Fibroblast of lung (primary cell): ENCODE measurements at regions not wholly inside any gene's neighbourhood (a gene's known extent, or its start where the extent isn't known, plus 50 kb on each side); places are given as distances from the start of the nearest gene placed in this dataset.

Experiments used
- DNase-seq, 2 donors: peaks; one replicate each; pipeline versions ENCODE4 v3.0.0 to v3.0.0-alpha.2; 2010; ENCODE audit warnings: low read depth in 2 of 2
- H2AFZ ChIP-seq: 2 replicates; pipeline ENCODE4 v1.5.1; 2012; ENCODE audit warnings: low read length, control low read depth, inconsistent platforms
- H3K27ac ChIP-seq: 2 replicates; pipeline ENCODE4 v1.5.1; 2011; ENCODE audit warnings: low read length, control low read depth; ENCODE audit not compliant: insufficient read depth
- H3K27me3 ChIP-seq: 2 replicates; pipeline ENCODE4 v1.5.1; 2011; ENCODE audit warnings: mild to moderate bottlenecking, low read length; ENCODE audit not compliant: control insufficient read depth, insufficient read depth
- H3K36me3 ChIP-seq: 2 replicates; pipeline ENCODE4 v1.5.1; 2011; ENCODE audit warnings: low read length; ENCODE audit not compliant: control insufficient read depth, insufficient read depth
- H3K4me1 ChIP-seq: 2 replicates; pipeline ENCODE4 v1.5.1; 2011; ENCODE audit warnings: low read length; ENCODE audit not compliant: control insufficient read depth, insufficient read depth; ENCODE audit errors: extremely low read depth
- H3K4me2 ChIP-seq: 2 replicates; pipeline ENCODE4 v1.5.1; 2011; ENCODE audit warnings: low read length, control low read depth; ENCODE audit not compliant: insufficient read depth; ENCODE audit errors: extremely low read depth
- H3K4me3 ChIP-seq, 4 experiments: fragments of 200-600 bp in 1 of 4; sonication (generic) in 1 of 4; replicated peaks in 1 of 4; 2 replicates each; pipeline ENCODE4 v1.5.1; 2011 to 2016; ENCODE audit warnings: low read length in 4 of 4, low read depth in 3 of 4, mild to moderate bottlenecking in 3 of 4, control low read depth in 2 of 4, inconsistent platforms in 1 of 4, mixed read lengths in 1 of 4; ENCODE audit not compliant: insufficient read depth in 1 of 4; ENCODE audit errors: control extremely low read depth in 1 of 4
- H3K79me2 ChIP-seq: 2 replicates; pipeline ENCODE4 v1.5.1; 2012; ENCODE audit warnings: mild to moderate bottlenecking, low read length, inconsistent platforms; ENCODE audit not compliant: control insufficient read depth, insufficient read depth
- H3K9ac ChIP-seq: 2 replicates; pipeline ENCODE4 v1.5.1; 2011; ENCODE audit warnings: mild to moderate bottlenecking, low read length, control low read depth; ENCODE audit not compliant: insufficient read depth
- H3K9me3 ChIP-seq: 2 replicates; pipeline ENCODE4 v1.5.1; 2012; ENCODE audit warnings: low read depth, low read length; ENCODE audit not compliant: control insufficient read depth, insufficient read depth
- H4K20me1 ChIP-seq: 2 replicates; pipeline ENCODE4 v1.5.1; 2011; ENCODE audit warnings: low read length; ENCODE audit not compliant: control insufficient read depth, insufficient read depth; ENCODE audit errors: extremely low read depth
- EZH2 ChIP-seq: IDR thresholded peaks from 2 replicates; pipeline ENCODE4 v1.5.1; 2012; ENCODE audit warnings: low read length, control low read depth, mild to moderate bottlenecking; ENCODE audit errors: missing control alignments
- TF ChIP-seq, protein P1 (sequence below), 2 donors: IDR thresholded peaks in 1 of 2; conservative IDR thresholded peaks in 1 of 2; 1 replicate in 1 of 2; 2 replicates in 1 of 2; pipeline ENCODE4 v1.5.1; 2011 to 2012; ENCODE audit warnings: low read length in 2 of 2, control low read depth in 1 of 2, inconsistent platforms in 1 of 2, low read depth in 1 of 2, mild to moderate bottlenecking in 1 of 2

DNA sequence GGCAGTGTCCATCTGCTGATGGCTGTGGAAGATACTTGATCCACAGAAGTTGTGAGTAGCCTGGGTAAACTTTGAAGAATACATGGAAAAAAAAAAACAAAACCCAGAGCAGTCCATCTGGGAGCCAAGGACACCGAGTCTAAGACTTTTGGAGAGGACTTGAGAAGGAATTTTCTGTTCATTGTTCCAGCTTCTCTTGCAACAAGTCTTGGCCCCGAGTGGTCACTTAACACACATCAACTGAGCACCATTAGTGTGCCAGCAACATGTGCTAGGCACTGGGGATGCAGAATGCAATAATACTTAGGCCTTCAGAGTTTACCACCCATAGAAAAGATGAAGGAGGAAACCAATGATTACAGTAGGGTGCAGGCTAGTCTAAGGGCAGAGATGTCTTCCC, 266.7 kb downstream of the EMP1 start:
- no peak for TF ChIP-seq EZH2
- DNase-seq: no peak
- Histone ChIP-seq H3K36me3 (no peaks in the 10 kb centered on the region), H3K79me2 (no peaks in the 10 kb centered on the region), H4K20me1 (no peaks in the 10 kb centered on the region), H3K4me2 (no peak overlapping the region), H3K4me1 (no peaks in the 10 kb centered on the region), H3K27ac (no peak overlapping the region), H3K9me3 (no peaks in the 10 kb centered on the region), H3K4me3 (no peak overlapping the region), H3K9ac (no peak overlapping the region), H2AFZ (no peak overlapping the region), H3K27me3 (no peaks in the 10 kb centered on the region)

DNA sequence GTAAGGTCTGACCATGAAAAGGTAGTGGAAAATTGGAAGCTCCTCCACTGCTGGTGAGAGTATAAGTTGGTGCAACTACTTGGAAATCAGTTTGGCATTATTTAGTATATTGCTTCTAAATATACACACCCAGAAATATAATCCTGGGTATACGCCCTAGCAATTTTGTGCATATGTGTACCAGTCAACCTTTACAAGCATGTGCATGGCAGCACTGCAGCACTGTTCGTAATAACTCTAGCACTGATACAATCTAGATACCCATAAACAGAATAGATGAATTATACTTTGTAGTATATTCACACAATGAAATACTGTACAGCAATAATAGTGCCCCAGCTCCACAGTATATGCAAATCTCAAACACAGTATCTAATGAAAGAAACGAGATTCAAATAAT, 265.9 kb downstream of the EMP1 start:
- H3K4me3 ChIP-seq: no peak overlapping the region
- TF ChIP-seq EZH2: no peak
- TF ChIP-seq, protein P1, sequence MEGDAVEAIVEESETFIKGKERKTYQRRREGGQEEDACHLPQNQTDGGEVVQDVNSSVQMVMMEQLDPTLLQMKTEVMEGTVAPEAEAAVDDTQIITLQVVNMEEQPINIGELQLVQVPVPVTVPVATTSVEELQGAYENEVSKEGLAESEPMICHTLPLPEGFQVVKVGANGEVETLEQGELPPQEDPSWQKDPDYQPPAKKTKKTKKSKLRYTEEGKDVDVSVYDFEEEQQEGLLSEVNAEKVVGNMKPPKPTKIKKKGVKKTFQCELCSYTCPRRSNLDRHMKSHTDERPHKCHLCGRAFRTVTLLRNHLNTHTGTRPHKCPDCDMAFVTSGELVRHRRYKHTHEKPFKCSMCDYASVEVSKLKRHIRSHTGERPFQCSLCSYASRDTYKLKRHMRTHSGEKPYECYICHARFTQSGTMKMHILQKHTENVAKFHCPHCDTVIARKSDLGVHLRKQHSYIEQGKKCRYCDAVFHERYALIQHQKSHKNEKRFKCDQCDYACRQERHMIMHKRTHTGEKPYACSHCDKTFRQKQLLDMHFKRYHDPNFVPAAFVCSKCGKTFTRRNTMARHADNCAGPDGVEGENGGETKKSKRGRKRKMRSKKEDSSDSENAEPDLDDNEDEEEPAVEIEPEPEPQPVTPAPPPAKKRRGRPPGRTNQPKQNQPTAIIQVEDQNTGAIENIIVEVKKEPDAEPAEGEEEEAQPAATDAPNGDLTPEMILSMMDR (conservative IDR thresholded peaks at IDR 0.05 in 1 of 2, IDR thresholded peaks at IDR 0.05 in 1 of 2; ENCODE audit: low read depth in 1 of 2, low read length in 2 of 2): no peak
- no peaks in the 10 kb centered on the region for H4K20me1 ChIP-seq
- H2AFZ ChIP-seq: no peak overlapping the region
- H3K27me3 ChIP-seq: no peaks in the 10 kb centered on the region
- H3K4me1 ChIP-seq: no peaks in the 10 kb centered on the region
- H3K27ac ChIP-seq: no peak overlapping the region
- no peaks in the 10 kb centered on the region for H3K9me3 ChIP-seq
- no peak overlapping the region for H3K4me2 ChIP-seq
- H3K36me3 ChIP-seq: no peaks in the 10 kb centered on the region
- no peaks in the 10 kb centered on the region for H3K79me2 ChIP-seq
- H3K9ac ChIP-seq: no peak overlapping the region
- DNase-seq: no peak

DNA sequence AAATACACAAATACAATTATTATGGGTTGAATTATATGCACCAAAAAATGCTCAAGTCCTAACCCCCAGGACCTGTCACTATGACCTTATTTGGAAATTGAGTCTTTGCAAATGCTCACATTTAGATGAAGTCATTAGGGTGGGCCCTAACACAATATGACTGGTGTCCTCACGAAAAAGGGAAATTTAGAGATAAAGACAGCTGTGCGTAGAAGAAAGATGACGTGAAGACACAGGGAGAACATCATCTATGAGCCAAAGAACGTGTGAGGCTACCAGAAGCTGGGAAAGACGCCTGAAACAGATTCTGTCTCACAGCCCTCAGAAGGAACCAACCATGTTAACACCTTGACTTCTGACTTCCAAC, 259.2 kb downstream of the EMP1 start:
- Histone ChIP-seq H3K79me2 (no peaks in the 10 kb centered on the region), H2AFZ (no peak overlapping the region), H3K4me2 (no peak overlapping the region), H3K9ac (no peak overlapping the region), H3K9me3 (no peaks in the 10 kb centered on the region), H3K4me1 (no peaks in the 10 kb centered on the region), H3K27ac (no peak overlapping the region), H3K36me3 (no peaks in the 10 kb centered on the region), H3K4me3 (no peak overlapping the region), H4K20me1 (no peaks in the 10 kb centered on the region), H3K27me3 (no peaks in the 10 kb centered on the region)
- DNase-seq: no peak
- no peak for TF ChIP-seq EZH2
- TF ChIP-seq, protein P1 (conservative IDR thresholded peaks at IDR 0.05 in 1 of 2, IDR thresholded peaks at IDR 0.05 in 1 of 2; ENCODE audit: low read depth in 1 of 2, low read length in 2 of 2): no peak
